DOHH2 (cell line): ENCODE measurements at regions not wholly inside any gene's neighbourhood (a gene's known extent, or its start where the extent isn't known, plus 50 kb on each side); places are given as distances from the start of the nearest gene placed in this dataset.

Experiments used
- H3F3A ChIP-seq: fragments of 200-600 bp; sonication (generic), shearing (Covaris generic); 2 replicates; pipeline ENCODE4 v1.6.0; 2016; ENCODE audit warnings: antibody characterized with exemption, mild to moderate bottlenecking; ENCODE audit not compliant: control insufficient read depth, insufficient read depth
- H3K27ac ChIP-seq: fragments of 200-600 bp; sonication (generic); 2 replicates; pipeline ENCODE4 v1.5.1; 2014; ENCODE audit warnings: low read depth, mild to moderate bottlenecking, low read length, moderate library complexity
- H3K27me3 ChIP-seq: fragments of 200-600 bp; sonication (generic); 2 replicates; pipeline ENCODE4 v1.6.1; 2014; ENCODE audit warnings: mild to moderate bottlenecking, low read length, mixed read lengths; ENCODE audit not compliant: control insufficient read depth
- H3K36me3 ChIP-seq: fragments of 200-600 bp; sonication (generic); 2 replicates; pipeline ENCODE4 v1.6.1; 2014; ENCODE audit warnings: mild to moderate bottlenecking, low read length, moderate library complexity, mixed read lengths; ENCODE audit not compliant: control insufficient read depth
- H3K4me1 ChIP-seq: fragments of 200-600 bp; sonication (generic); 2 replicates; pipeline ENCODE4 v1.6.1; 2014; ENCODE audit warnings: mild to moderate bottlenecking, low read length, mixed read lengths; ENCODE audit not compliant: control insufficient read depth
- H3K4me2 ChIP-seq: fragments of 200-600 bp; sonication (generic); 2 replicates; pipeline ENCODE4 v1.6.0; 2014; ENCODE audit warnings: mild to moderate bottlenecking, low read length, moderate library complexity
- H3K4me3 ChIP-seq: fragments of 200-600 bp; sonication (generic); 2 replicates; pipeline ENCODE4 v1.5.1; 2014; ENCODE audit warnings: mild to moderate bottlenecking, low read length, mixed read lengths
- H3K79me2 ChIP-seq: fragments of 200-600 bp; sonication (generic); 2 replicates; pipeline ENCODE4 v1.6.1; 2014; ENCODE audit warnings: mild to moderate bottlenecking, low read length, mixed read lengths; ENCODE audit not compliant: control insufficient read depth
- H3K9me2 ChIP-seq: fragments of 200-600 bp; sonication (generic); replicated peaks from 2 replicates; pipeline ENCODE4 v1.6.1; 2014; ENCODE audit warnings: mild to moderate bottlenecking, low read length, mixed read lengths; ENCODE audit not compliant: control insufficient read depth
- H3K9me3 ChIP-seq: fragments of 200-600 bp; sonication (generic); 2 replicates; pipeline ENCODE4 v1.6.1; 2014; ENCODE audit warnings: antibody characterized with exemption, low read length, mixed read lengths; ENCODE audit not compliant: control insufficient read depth, insufficient read depth
- H4K20me1 ChIP-seq: fragments of 200-600 bp; sonication (generic); 2 replicates; pipeline ENCODE4 v1.6.0; 2014; ENCODE audit warnings: low read depth, mild to moderate bottlenecking, antibody characterized with exemption, low read length, moderate library complexity; ENCODE audit not compliant: control insufficient read depth, insufficient read depth
- CTCF ChIP-seq: fragments of 200-600 bp; sonication (generic); IDR thresholded peaks from one replicate; pipeline ENCODE4 v1.5.1; 2014; ENCODE audit warnings: antibody characterized with exemption, mild to moderate bottlenecking, low read depth, low read length; ENCODE audit not compliant: poor library complexity, severe bottlenecking
- EZH2phosphoT487 ChIP-seq: fragments of 200-600 bp; sonication (generic); IDR thresholded peaks from 2 replicates; pipeline ENCODE4 v1.6.1; 2017; ENCODE audit warnings: borderline replicate concordance, mild to moderate bottlenecking, antibody characterized with exemption, low read length, moderate library complexity, mixed read lengths

GRCh38 chr18:22355598-22355997, 62.1 kb downstream of the CTAGE1 start:
- no peak overlapping the region for H3K4me3 ChIP-seq
- no peaks in the 10 kb centered on the region for H3K9me2 ChIP-seq
- H3K4me2 ChIP-seq, result no peak overlapping the region
- no peak overlapping the region for H3K27ac ChIP-seq
- H3K79me2 ChIP-seq, result no peaks in the 10 kb centered on the region
- no peaks in the 10 kb centered on the region for H3K9me3 ChIP-seq
- H4K20me1 ChIP-seq, result no peaks in the 10 kb centered on the region
- H3K27me3 ChIP-seq, result no peaks in the 10 kb centered on the region
- H3F3A ChIP-seq, result no peaks in the 10 kb centered on the region
- no peak for TF ChIP-seq EZH2phosphoT487
- no peak for TF ChIP-seq CTCF
- H3K36me3 ChIP-seq, result no peaks in the 10 kb centered on the region
- no peaks in the 10 kb centered on the region for H3K4me1 ChIP-seq

GRCh38 chr18:22355069-22355468, 62.6 kb downstream of the CTAGE1 start:
- no peak for TF ChIP-seq CTCF
- no peak for TF ChIP-seq EZH2phosphoT487
- H3K79me2 ChIP-seq, result no peaks in the 10 kb centered on the region
- no peaks in the 10 kb centered on the region for H3F3A ChIP-seq
- H3K9me3 ChIP-seq, result no peaks in the 10 kb centered on the region
- no peak overlapping the region for H3K4me2 ChIP-seq
- H3K4me3 ChIP-seq, result no peak overlapping the region
- H4K20me1 ChIP-seq, result no peaks in the 10 kb centered on the region
- H3K36me3 ChIP-seq, result no peaks in the 10 kb centered on the region
- no peaks in the 10 kb centered on the region for H3K27me3 ChIP-seq
- H3K9me2 ChIP-seq, result no peaks in the 10 kb centered on the region
- no peak overlapping the region for H3K27ac ChIP-seq
- H3K4me1 ChIP-seq, result no peaks in the 10 kb centered on the region

- no peak overlapping the region for H3K4me3 ChIP-seq
- H3K9me3 ChIP-seq, result no peaks in the 10 kb centered on the region
- H3F3A ChIP-seq, result no peaks in the 10 kb centered on the region
- TF ChIP-seq CTCF, result no peak
- no peaks in the 10 kb centered on the region for H3K36me3 ChIP-seq
- H3K4me2 ChIP-seq, result no peak overlapping the region
- no peaks in the 10 kb centered on the region for H4K20me1 ChIP-seq
- H3K27ac ChIP-seq, result no peak overlapping the region
- H3K27me3 ChIP-seq, result peaks cover 7% of the 10 kb centered on the region; the same call in 1 of the 2 replicates
- no peaks in the 10 kb centered on the region for H3K79me2 ChIP-seq
- H3K9me2 ChIP-seq, result no peaks in the 10 kb centered on the region
- H3K4me1 ChIP-seq, result no peaks in the 10 kb centered on the region
Observed at GRCh38 chr18:22349966-22350365, 67.7 kb downstream of the CTAGE1 start.

- Histone ChIP-seq H3K36me3 (no peaks in the 10 kb centered on the region), H4K20me1 (no peaks in the 10 kb centered on the region), H3K27ac (no peak overlapping the region), H3K4me2 (no peak overlapping the region), H3K79me2 (no peaks in the 10 kb centered on the region), H3F3A (no peaks in the 10 kb centered on the region), H3K9me2 (no peaks in the 10 kb centered on the region), H3K9me3 (no peaks in the 10 kb centered on the region), H3K27me3 (peaks cover 7% of the 10 kb centered on the region; the same call in 1 of the 2 replicates), H3K4me3 (no peak overlapping the region), H3K4me1 (no peaks in the 10 kb centered on the region)
- TF ChIP-seq EZH2phosphoT487, result no peak
Observed at GRCh38 chr18:22349317-22349898, 68.3 kb downstream of the CTAGE1 start.
